Loucy (cell line): ENCODE measurements at regions not wholly inside any gene's neighbourhood (a gene's known extent, or its start where the extent isn't known, plus 50 kb on each side); places are given as distances from the start of the nearest gene placed in this dataset.

Source experiments
- CTCF ChIP-seq: fragments of 200-600 bp; sonication (generic); conservative IDR thresholded peaks from 2 replicates; pipeline ENCODE4 v1.5.1; 2014; ENCODE audit warnings: mild to moderate bottlenecking, antibody characterized with exemption, low read length
- EZH2phosphoT487 ChIP-seq: fragments of 200-600 bp; IDR thresholded peaks from 2 replicates; pipeline ENCODE4 v1.6.1; 2018; ENCODE audit warnings: antibody characterized with exemption, mild to moderate bottlenecking, moderate library complexity, borderline replicate concordance

DNA sequence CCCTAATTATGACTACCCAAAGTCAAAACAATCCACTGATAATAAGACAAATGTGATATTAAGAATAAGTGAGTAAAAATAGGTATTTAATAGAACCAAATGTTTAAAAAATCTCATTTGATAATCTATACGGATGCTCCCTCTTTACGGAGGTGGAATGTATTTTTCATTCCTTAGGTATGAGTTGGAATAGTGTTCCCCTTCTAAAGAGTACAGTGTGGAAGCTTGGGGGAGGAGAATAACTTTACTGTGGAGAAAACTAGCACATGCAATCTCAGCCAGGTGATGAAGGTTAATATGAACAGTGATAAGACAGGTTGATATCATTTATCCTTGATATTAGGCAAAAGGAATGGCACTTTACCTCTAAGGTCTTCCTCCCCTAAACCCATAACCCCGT lies 74.6 kb downstream of the GPR88 start:
- no peak for TF ChIP-seq CTCF
- no peak for TF ChIP-seq EZH2phosphoT487
